GM12892 (cell line): ENCODE measurements at regions not wholly inside any gene's neighbourhood (a gene's known extent, or its start where the extent isn't known, plus 50 kb on each side); places are given as distances from the start of the nearest gene placed in this dataset.

Experiments used
- POLR2A ChIP-seq: IDR thresholded peaks from 2 replicates; pipeline ENCODE4 v1.6.1; 2011; ENCODE audit warnings: low read depth, low read length, control low read depth
- POLR2AphosphoS5 ChIP-seq: IDR thresholded peaks from 2 replicates; pipeline ENCODE4 v1.6.1; 2011; ENCODE audit warnings: low read depth, low read length, control low read depth
- TAF1 ChIP-seq: IDR thresholded peaks from 2 replicates; pipeline ENCODE4 v1.6.1; 2011; ENCODE audit warnings: low read depth, mild to moderate bottlenecking, control low read depth, low read length, borderline replicate concordance

GRCh38 chr6:15941168-15941567 lies 187.7 kb upstream of the MYLIP start:
- TF ChIP-seq POLR2A, result no peak
- TF ChIP-seq POLR2AphosphoS5, result no peak
- no peak for TF ChIP-seq TAF1
